ENCODE measurements at regions not wholly inside any gene's neighbourhood (a gene's known extent, or its start where the extent isn't known, plus 50 kb on each side); places are given as distances from the start of the nearest gene placed in this dataset.
A peak's percentile ranks its signal among the peaks of the same experiment; 100 is the strongest.

DNA sequence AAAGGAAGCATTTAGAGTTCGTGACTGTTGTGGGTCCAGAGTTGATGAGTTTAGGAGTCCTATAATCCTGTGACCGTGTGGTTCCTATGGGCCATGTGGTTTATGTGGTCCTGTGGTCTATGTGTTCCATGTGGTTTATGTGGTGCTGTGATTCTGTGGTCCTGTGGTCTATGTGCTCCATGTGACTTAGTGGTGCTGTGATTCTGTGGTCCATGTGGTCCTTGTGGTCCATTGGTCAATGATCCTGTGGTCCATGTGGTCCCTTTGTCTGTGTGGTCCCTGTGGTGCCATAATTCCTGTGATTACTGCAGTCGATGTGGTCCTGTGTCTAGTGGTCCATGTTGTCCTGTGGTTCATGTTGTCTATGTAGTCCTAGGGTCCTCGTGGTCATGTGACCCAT lies 167.3 kb downstream of the TMEM18 start:
- no peak for DNase-seq

- no peak for DNase-seq
Observed at GRCh38 chr2:508121-508520, 169.1 kb downstream of the TMEM18 start.

DNA sequence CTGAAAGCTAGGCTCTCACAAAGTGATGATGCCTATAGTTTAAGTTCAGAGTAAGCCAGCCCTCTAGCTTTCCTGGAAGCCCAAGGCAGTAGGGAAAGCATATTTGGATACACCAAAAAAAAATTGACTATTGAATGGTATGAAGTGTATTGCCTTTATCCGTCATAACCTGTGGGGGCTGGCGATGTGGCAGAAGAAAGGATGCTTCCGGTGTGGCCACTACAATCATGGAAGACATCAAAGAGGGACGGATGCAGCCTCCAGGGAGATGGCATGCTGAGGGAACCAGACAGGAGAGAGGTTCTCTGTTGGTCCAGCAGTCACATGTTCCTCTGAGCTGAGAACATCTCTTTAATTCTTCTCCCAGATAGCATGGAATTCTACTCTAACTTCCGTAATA lies 170.3 kb downstream of the TMEM18 start:
- no peak for DNase-seq

GRCh38 chr2:506451-506850 lies 170.8 kb downstream of the TMEM18 start:
- DNase-seq, result peak; percentile 20

GRCh38 chr2:505941-506340 lies 171.3 kb downstream of the TMEM18 start:
- no peak for DNase-seq

DNA sequence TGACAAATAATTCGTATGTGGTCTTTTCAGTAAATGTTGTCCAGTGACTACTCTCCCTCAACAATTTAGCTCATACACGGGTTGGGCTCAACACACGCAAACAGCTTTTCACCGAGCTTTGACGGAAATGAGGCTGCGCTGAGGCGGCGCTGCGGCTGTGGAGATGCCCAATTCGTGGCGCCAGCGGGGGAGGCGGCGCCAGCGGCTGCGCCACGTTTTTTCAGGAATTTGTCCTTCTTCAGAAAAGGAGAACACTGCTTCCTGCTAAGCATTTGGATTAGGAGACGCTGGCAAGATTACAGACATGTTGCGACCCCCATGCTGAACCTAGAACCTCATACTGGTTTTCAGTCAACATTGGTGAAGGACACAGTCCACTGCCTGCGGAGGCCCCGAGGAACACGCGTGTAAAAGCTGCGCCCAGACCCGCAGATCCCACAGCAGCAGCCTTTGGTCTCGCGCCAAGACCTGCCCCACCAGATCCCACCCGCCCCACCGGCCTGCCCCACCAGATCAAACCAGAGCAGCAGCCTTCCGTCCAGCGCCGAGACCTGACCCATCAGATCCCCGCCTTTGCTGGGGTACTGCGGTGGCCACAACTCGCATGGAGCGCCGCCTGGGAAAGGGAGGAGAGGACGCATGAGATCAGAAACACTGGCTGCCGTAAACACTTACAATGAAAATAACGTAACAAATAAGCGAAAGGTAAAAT lies 173.8 kb downstream of the TMEM18 start:
- no peak for DNase-seq

DNA sequence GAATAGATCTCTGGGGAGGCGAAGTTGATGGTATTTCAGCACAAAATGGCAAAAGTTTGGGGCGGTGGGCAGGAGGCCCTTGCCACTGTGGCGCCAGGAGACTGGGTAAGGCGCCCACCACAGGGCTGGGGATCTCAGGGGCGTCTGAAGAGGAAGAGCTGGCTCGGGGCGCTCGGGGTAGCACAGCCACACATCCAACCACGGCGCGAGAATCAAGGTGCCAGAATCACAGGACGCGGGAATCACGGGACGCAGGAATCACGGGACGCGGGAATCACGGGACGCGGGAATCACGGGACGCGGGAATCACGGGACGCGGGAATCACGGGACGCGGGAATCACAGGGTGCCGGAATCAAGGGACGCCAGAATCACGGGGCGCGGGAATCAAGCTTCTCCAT lies 174.4 kb downstream of the TMEM18 start:
- DNase-seq, result no peak

DNA sequence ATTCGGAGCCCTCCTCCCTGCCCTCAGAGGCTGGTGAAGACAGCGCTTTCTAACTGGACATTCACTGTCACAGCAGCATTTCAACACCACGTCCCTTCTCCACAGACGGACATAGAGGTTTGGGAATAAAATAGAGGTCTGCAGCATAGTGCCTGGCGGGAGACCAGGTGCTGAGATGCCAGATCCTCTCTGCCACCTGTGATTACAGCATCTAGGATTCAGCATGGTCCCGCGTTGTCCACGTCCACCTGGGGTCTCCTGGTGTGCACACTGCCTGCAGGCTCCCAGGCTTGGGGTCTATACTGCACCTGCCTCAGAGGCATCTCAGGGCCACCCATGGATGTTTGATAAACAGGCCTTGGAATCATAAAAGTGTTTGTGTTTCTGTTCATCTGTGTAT lies 175.5 kb downstream of the TMEM18 start:
- DNase-seq, result no peak

DNA sequence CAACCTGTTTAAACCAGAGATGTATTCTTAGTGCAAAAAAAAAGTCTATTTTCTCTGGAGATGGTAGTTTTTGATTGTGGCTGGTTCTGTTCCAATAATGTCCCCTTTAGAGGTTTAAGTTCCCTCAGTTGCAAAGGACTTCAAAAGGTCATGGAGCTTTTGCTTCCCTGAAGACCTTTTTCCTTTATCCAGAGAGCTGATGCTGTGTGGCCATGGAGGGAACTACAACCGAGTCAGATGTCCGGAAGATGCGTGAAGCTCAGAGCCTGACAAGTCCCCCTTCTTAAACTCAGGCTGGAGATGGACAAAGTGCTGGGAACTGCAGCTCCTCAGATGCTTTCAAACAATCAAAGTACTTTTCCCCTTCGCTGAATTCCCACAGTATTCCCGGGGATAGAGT lies 176.1 kb downstream of the TMEM18 start:
- DNase-seq, result no peak

DNA sequence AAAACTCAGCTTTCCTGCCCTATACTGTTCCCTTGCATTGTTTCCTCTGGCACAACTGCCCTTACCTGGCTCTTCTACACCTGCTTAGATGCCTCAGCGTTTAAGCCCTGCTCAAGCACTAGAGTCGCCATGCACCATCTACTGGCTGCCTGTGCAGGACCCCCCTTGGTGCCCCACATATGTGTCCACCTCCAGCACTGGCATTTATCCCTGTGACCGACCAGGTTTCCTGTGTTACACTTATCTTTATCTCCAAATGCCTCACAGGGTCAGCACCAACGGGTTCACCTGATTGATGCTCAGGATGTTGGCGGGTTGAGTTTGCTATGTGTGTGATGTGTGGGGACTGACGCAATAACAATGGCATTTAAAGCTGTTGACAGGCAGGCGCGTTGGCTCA lies 177.5 kb downstream of the TMEM18 start:
- no peak for DNase-seq

GRCh38 chr2:498493-499178 lies 178.6 kb downstream of the TMEM18 start:
- DNase-seq, result no peak

- peak; percentile 20 for DNase-seq
Observed at GRCh38 chr2:497770-498492, 179.3 kb downstream of the TMEM18 start.

DNA sequence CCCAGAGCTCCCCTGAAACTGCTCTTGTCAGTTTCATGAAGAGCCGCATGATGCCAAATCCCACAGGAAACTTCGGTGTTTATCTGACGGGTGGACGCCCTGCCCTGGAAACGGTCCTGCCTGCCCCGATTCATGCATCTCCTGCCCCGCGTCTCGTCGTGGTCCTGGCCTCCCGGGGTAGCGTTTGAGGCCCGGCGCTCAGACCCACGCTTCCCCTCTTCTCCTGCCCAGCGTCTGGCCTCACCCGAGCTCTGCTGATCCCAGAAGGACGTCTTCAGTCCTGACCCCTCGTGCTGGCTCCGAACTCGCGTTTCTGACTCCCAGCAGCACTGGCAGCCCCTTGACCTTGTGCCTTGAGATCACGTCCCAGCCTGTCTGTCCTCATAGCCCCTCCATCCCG lies 180.5 kb downstream of the TMEM18 start:
- no peak for DNase-seq

- no peak for DNase-seq
Observed at GRCh38 chr2:495745-496275, 181.4 kb downstream of the TMEM18 start.

DNA sequence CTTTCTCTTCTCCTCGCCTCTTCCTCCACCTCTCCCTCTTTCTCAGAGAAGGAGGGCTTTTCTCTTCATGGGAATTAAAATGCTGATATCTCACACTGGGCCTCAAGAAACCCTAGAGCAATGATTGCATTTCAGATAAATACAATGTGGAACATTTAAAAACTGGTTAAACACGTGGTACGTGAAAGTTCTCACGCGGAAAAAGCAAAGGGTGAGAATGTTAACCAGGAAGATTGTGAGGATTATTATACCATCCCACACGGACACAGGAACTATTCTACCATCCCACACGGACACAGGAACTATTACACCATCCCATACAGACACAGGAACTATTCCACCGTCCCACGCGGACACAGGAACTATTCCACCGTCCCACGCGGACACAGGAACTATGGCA lies 182.4 kb downstream of the TMEM18 start:
- DNase-seq, result no peak

- DNase-seq, result no peak
Observed at GRCh38 chr2:493228-493627, 184.0 kb downstream of the TMEM18 start.

GRCh38 chr2:492178-492577 lies 185.0 kb downstream of the TMEM18 start:
- DNase-seq, result no peak

- DNase-seq, result no peak
Observed at GRCh38 chr2:489838-490237, 187.4 kb downstream of the TMEM18 start.

GRCh38 chr2:489084-489483 lies 188.1 kb downstream of the TMEM18 start:
- DNase-seq, result no peak

DNA sequence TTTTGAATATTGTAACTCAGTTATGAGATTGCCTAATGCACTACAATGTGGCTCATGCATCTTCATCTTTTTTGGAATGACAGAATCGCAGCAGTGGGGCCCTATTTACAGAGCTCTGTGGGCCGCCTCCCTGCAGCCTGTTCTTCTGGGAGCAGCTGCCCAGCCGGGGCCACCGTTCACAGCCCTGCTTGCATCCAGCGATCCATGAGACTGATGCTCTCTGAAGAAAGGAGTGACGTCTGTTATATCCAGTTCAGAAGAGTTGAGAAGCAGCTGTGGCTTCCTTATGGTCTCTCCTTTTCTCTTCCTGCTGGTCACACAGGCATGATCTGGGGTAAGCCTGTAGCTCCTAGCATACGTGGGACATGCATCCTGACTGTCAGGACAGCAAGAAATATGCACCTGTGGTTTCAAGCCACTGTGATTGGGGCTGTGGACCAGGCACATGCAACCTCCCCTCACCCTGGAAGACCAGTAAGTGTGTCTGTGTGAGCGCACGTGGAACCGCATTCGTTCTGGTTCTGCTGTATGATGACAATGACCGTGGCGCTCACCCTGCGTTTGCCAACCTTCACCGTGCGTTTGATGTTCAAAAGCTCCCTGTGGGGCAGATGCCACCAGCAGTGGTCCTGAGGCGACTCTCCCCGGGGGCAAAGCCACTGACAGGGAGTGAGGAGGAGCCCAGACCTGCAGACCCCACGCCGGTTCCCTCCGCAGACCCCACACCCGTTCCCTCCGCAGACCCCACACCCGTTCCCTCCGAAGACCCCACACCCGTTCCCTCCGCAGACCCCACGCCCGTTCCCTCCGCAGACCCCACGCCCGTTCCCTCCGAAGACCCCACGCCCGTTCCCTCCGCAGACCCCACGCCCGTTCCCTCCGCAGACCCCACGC lies 189.8 kb downstream of the TMEM18 start:
- peak; percentile 36 for DNase-seq

GRCh38 chr2:486371-486770 lies 190.8 kb downstream of the TMEM18 start:
- peak; percentile 68 for DNase-seq

- no peak for DNase-seq
Observed at GRCh38 chr2:481388-481787, 193.5 kb upstream of the ALKAL2 start.

All from tongue (tissue), 1 donor.